Colon (tissue), 2 donors: ENCODE measurements at regions not wholly inside any gene's neighbourhood (a gene's known extent, or its start where the extent isn't known, plus 50 kb on each side); places are given as distances from the start of the nearest gene placed in this dataset.

Experiments used
- FAIRE-seq: peaks from 2 replicates; lab custom pipeline; 2012; peaks lifted over from hg19 to GRCh38; lab: Jason Lieb, UNC
- donor health status: control.
- donor health status: control.

GRCh38 chr4:92112805-92113204 lies 191.0 kb upstream of the GRID2 start:
- no peak for FAIRE-seq

GRCh38 chr4:92120810-92121498 lies 182.8 kb upstream of the GRID2 start:
- no peak for FAIRE-seq

GRCh38 chr4:92122911-92123310 lies 180.9 kb upstream of the GRID2 start:
- no peak for FAIRE-seq

- FAIRE-seq = no peak
These were observed 175.1 kb upstream of the GRID2 start for GRCh38 chr4:92128676-92129075.

GRCh38 chr4:92129408-92129994 lies 174.3 kb upstream of the GRID2 start:
- no peak for FAIRE-seq

DNA sequence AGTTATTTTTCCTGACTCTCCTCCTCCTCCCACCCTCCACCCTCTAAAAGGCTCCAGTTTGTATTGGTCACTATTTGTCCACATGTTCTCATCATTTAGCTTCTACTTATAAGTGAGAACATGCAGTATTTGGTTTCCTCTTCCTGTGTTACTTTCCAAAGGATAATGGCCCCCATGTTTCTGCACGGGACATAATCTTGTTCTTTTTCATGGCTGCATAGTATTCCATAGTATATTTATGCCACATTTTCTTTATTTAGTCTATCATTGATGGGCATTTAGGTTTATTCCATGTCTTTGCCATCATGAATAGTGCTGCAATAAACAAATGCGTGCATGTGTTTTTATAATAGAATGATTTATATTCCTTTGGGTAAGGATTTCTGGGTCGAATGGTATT lies 167.3 kb upstream of the GRID2 start:
- FAIRE-seq = no peak

GRCh38 chr4:92163348-92163747 lies 140.4 kb upstream of the GRID2 start:
- no peak for FAIRE-seq

GRCh38 chr4:92170340-92170739 lies 133.4 kb upstream of the GRID2 start:
- FAIRE-seq = no peak

- FAIRE-seq = no peak
These were observed 131.6 kb upstream of the GRID2 start for GRCh38 chr4:92172203-92172602.

DNA sequence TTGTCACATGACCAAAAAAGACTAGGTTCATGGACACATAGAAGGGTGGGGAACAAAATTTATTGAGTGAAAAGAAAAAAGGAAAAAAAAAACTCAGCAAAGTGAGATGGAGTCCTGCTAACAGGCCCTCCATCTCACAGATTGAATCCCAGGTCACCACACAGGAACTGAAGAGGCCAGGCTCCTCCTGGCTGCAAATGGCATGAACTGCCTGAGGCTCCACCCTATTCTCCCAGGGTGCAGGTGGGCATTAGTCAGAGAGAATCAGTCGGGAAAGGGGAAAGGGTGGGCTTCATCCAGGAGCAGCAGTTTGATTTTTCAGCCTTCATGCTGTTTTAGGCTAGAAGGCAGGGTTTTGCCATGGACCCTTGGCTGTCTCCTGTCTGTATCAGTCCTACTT lies 128.5 kb upstream of the GRID2 start:
- FAIRE-seq = no peak

GRCh38 chr4:92182006-92182735 lies 121.6 kb upstream of the GRID2 start:
- FAIRE-seq = no peak

DNA sequence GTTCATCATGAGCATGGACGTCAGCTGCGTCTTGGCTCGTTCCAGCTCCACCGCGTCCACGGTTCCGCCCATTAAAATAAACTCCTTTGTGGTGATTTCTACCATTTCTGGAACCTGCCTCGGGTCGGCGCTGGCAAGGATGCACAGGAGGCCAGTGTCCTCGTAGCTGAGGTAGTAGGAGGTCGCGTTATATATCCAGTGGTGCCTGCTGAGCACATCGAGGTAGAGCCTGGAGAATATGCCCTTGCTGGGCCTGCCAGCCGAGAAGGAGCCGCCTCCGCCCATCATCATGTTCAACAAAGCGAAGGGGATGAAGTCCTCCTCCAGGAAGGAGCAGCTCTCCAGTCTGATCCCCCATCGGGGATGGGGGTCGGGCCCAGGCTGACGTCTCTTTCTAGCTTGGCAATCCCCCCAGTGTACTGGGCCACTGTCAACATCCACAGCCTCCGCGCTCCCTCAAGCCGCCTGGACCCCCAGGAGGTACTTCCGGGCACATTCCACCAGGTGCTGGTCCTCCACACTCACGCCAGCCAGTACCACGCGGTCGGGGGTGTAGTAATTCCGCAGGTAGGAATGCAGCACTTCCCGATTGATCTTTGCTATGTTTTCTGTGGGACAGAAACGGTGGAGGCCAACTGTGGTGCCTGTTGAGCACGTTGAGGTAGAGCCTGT lies 120.9 kb upstream of the GRID2 start:
- no peak for FAIRE-seq

DNA sequence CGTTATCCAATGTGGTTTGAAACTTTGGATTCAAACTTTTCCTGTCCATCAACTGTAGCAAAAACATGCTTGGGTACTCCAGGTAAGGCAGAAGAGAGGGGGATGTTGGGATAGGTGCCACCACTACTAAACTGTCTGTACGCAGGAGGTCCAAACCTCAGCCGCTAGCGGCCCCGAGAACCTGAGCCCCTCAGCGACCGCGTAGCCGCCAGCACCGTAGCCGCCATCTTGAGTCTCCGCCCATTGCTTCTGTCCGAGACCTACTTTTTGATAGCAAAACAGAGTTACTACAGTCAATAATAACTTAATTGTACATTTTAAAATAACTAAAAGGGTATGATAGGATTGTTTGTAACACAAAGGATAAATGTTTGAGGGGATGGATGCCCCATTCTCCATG lies 119.9 kb upstream of the GRID2 start:
- FAIRE-seq = no peak

- no peak for FAIRE-seq
These were observed 119.2 kb upstream of the GRID2 start for GRCh38 chr4:92184566-92184965.

DNA sequence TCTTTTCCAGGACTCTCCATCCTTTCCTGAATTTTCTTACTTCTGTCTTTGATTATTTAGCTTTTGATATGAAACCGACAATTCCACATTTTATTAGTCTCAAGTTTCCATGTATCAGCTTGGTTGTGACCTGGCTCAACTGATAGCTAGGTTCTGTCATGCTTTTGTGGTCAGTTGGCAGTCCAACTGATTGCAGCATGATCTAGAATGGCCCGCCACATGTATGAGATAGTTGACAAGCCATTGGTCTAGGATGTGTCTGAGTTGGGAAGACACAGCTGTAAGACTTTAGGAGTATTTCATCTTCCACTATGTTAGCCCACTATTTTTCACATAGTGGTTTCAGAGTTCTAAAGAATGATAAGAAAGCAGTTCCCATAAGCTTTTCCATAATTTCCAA lies 117.5 kb upstream of the GRID2 start:
- no peak for FAIRE-seq

DNA sequence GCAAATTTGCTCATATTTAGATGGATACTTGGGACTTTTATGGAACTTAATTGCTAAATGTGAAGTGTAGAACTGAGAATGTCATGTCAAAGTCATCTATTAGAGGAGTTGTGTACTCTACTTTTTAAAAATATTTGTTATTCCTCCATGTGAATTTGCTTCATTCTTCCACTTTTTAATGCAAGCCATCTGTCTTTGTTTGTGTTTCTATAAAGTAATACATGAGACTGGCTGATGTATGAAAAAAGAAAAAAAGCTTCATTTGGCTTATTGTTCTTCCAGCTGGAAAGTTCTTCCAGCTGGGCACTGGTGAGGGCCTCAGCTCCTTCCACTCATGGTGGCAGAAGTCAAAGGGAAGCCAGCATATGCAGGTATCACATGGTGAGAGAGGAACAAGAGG lies 114.6 kb upstream of the GRID2 start:
- no peak for FAIRE-seq

GRCh38 chr4:92198711-92199110 lies 105.1 kb upstream of the GRID2 start:
- FAIRE-seq = no peak

- no peak for FAIRE-seq
These were observed 104.6 kb upstream of the GRID2 start for GRCh38 chr4:92199135-92199534.

DNA sequence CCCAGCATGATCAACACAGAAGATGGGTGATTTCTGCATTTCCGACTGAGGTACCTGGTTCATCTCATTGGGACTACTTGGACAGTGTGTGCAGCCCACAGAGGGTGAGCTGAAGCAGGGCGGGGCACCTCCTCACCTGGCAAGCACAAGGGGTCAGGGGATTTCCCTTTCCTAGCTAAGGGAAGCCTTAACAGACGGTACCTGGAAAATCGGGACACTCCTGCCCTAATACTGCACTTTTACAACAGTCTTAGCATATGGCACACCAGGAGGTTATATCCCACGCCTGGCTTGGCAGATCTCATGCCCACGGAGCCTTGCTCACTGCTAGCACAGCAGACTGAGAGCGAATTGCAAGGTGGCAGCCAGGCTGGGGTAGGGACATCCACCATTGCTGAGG lies 92.9 kb upstream of the GRID2 start:
- FAIRE-seq = no peak

DNA sequence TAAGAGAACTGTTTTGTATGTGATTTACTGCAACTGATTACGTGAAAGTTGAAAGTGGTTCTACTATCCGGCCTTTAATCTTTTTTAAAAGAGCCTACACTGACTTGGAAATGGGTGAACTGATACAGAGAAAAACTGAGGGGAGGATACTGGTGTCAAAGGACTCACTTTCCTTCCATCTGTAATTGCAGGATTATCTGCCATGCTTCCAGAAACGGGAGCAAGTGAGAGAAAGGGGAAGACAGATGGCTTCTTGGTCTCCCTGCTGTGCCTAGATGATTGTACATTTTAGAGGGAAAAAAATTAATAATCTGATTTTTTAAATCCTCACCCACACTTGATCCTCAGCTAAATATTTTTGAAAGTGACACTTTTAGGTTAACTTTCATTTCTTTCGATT lies 88.3 kb upstream of the GRID2 start:
- FAIRE-seq = no peak

GRCh38 chr4:92231511-92231910 lies 72.3 kb upstream of the GRID2 start:
- FAIRE-seq = no peak

DNA sequence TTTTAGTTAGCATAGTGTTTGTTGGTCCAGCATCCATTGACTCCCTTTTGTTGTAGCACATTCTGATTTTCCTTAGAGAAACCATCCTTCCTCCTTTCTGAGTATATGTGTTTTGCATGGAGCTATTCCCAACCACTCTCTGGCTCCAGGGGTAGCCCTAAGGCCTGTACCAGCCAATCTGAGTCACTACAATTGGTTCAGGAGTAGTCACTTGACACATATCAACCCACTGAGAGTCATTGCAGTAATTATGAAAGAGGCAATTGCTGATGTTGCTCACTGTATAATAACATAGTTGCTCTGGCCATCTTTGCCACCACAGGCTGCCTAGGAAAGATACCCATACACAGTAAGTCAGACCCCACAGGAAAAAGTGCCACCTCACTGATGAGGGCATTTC lies 71.2 kb upstream of the GRID2 start:
- FAIRE-seq = no peak
